NCI-H524 treated with DMSO at 0.1 percent for 48 hours (cell line): ENCODE measurements at regions not wholly inside any gene's neighbourhood (a gene's known extent, or its start where the extent isn't known, plus 50 kb on each side); places are given as distances from the start of the nearest gene placed in this dataset.
"Not testable (repeated sequence)": the region's sequence is repeated elsewhere in the genome, so short reads cannot be mapped to it uniquely, and the experiment has no call there.

Experiments
- DNase-seq: peaks from one replicate; lab custom pipeline; 2025; lab: John Stamatoyannopoulos, UW

DNA sequence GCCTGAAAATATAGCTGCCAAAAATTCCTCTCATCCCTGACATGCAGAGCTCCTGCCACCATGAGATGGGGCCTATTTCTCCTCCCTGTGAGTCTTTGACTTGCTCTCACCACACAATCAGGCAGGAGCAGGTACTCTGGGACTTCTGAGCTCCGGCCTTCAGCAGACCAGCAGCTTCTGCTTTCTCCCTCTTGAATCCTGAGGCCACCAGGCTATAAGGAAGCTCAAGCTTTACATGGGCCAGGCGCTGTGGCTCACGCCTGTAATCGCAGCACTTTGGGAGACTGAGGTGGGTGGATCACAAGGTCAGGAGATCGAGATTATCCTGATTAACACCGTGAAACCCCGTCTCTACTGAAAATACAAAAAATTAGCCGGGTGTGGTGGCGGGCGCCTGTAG is 238.7 kb upstream of the RREB1 start:
- no peak for DNase-seq

DNA sequence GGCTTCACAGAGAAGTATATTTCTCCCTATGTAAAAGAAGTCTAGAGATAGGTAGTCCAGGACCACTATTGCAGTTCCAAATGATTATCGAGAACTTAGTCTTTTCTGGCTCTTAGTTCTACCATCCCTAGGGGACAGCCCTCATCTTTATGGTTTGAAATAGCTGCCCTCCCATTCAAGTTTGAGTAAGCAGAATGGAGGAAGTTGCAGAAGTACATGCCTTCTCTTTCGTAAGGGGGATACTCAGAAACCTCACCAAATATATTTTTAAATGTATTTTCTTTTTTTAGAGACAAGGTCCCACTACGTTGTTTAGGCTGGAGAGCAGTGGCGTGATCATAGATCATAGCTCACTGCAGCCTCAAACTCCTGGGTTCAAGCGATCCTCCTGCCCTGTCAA is 236.8 kb upstream of the RREB1 start:
- no peak for DNase-seq

DNA sequence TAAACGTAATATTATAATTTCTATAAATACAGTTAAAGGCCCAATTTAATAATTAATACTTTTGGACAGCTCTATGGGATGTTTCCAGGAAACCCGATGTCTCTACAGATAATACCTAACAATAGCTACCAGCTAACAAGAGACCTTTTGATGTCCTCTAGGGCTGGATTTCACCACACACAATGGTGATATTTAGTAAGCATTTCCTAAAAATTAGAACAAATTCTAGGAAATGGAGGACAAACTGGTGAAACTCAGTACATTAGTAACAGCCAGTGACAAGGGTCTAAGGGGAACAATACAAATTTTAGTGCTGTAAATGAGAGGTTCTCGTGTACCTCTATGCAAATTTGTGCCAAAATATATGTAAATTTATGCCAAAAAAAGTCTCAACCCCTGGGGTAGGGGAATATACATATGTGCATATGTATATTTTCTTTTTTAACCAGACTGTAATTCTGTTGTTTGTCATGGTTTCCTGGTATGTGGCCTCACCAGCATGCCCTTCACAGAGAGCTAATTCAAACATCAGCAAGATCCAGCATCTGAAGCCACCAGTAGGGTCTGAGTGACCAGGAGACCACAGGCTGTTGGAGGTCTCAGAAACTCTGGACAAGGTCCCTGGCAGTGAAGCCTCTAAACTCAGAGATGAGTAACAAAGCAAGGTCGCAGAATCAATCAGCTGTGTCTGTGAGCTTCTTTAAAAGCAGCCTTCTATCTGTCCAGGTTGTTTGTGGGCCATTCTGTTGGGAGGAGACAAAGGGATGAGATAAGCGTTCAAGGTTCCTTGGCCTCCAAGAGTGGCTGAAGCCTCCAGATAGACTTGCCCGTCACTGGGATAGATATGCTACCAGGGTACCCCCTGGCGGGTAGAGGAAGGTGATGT is 235.1 kb upstream of the RREB1 start:
- DNase-seq: no peak

DNA sequence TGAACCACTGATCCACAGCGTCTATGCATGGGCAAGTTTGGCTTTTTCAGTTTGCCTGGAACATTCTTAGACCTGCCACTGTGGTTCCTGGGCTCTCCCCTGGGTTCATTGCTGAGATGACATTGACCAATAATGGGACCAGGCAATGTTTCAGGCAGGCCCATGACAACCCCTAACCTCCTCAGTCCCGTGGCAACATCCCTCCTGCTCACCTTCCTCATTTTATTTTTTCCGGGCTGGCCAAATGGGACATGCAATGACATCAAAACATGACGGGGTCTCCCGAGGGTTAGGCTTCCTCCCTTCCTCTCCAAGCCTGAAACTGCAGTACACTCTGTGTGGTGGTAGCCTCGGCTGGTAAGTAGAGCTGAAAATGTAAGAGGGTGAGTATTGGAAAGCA is 234.0 kb upstream of the RREB1 start:
- DNase-seq: no peak

DNA sequence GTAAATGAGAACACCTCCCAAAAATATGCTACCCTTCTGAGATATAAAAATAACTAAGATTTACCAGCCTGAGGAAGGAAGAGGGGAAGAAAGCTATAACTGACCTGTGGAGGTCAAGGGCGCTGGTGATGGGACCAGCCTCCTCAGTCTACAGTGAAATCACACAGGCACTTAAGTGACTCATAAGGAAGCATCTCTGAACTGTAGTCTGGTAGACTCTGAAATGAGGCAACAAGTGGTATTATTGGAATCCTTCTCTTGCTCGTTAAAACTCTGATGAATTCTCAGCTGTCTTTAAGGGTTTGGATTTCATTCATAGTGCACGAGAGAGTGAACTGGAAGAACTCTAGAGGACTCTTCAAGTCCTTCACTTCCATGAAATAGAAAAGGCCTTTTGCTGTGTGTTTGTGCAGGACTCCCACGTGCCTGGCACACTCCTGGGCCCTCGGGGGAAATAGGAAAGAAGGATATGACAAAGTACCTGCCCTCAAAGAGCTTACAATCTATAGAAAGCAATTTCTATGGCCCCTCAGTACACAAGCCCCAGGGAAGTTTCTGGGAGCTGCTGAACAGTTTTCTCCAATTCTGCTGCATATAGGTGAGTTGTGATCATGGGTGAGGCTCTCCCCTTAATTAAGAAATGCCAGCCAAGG is 231.8 kb upstream of the RREB1 start:
- DNase-seq: no peak

DNA sequence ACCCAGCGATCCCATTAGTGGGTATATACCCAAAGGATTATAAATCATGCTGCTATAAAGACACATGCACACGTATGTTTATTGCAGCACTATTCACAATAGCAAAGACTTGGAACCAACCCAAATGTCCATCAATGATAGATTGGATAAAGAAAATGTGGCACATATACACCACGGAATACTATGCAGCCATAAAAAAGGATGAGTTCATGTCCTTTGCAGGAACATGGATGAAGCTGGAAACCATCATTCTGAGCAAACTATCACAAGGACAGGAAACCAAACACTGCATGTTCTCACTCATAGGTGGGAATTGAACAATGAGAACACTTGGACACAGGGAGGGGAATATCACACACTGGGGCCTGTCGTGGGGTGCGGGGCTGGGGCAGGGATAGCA is 230.0 kb upstream of the RREB1 start:
- DNase-seq: not testable (repeated sequence)

DNA sequence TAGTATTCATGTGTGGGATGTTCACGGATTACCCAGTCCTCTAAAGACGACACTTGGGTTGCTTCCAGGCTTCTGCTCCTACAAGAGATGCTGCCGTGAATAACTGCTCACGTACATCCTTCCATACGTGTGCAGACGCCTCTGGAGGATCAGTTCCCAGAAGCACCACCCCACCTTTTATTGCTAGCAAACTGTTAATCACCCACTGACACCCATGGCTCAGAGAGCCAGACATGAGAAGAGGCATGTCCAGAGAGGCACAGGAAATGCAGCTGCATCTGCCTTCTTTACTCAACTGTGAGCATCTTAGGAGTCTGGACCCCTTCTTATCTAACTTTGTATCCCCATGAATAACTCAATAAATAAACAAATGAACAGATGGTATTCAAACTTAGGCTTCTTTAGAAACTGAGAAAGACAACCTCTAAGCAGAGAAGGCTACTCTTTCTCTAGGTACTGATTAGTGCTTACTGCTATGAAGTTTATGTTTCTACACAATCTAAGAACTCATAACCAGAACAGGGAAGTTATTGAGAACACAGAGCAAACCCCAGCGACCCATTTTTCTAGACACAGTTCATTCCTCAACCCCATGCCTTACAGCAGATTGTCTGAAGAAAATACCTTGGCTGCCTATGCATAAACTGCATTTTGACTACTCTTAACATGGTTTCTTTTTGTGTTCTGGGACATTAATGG is 228.7 kb upstream of the RREB1 start:
- DNase-seq: no peak

DNA sequence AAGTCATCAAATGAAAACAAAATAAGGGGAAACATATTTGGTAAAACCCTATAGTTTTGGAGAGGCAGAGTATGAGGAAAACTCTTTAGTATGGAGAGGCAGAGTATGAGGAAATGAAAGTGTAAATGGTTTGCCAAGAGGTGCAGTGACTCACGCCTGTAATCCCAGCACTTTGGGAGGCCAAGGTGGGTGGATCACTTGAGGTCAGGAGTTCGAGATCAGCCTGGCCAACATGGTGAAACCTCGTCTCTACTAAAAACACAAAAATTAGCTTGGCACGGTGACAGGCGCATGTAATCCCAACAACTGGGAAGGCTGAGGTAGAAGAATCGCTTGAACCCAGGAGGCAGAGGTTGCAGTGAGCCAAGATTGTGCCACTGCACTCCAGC is 228.2 kb upstream of the RREB1 start:
- not testable (repeated sequence) for DNase-seq

DNA sequence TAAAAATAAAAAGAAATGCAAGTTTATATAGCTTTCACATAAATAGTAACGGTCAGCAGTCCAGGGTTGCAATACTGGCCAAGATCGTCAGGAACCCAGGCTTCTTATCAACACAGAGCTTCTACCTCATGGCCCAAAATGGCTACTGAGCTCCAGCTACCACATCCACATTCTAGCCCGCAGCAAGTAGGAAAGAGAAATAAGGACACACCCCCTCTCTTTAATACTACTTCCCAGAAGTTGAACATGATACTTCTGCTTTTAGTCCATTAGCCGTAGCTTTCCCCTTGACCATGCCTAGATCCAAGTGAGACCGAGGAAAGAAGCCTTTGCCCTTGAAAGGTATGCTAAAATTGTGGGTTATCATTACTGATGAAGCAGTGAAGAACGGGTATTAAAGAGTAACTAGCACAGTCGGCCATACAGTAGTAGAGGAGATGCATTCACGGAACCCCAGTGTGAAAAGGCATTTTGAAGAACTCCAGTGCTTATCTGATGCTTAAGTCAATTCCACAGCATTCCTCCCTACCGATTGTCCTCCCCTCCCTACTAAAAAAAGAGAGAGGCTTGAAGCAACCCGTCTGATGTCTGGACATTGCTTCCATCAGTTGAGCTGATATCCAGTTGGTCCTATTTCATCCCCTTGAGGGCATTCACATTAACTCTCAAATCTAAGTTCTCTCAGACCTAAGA is 226.9 kb upstream of the RREB1 start:
- DNase-seq: no peak

DNA sequence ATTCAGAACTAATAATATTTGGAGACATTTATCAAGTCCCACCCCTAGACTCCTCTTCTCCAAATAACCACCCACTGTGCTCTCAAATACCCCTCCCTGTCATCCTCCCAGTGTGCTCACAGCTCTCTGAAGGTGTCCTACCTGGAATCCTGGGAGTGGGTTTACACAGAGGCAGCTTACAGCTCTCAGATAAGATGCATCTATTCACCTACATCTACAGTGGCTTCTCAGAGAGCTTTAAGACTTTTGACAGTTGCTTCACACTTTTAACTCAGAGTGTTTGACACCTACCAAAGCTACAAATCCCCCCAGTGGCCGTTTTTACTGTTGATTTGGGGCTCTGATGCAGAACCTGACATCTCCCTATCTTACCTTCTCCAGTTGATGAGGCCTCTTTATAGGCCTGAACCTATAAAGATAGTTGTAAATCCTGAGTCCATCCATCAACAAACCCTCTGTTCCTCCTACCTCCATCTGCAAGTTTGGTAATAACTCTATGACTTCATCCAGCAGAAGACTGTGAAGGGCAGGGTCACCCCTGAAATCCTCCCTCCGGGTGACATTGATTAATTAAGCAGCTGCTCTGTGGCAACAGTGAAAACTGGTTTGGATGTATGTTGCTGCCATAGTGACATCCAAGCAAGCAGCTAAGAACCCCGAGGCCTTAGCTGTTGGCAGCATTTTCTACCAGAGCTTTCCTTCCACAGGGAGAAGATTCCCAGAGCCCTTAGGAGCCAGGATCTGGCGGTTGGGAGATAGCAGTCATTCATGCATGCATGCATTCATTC is 226.1 kb upstream of the RREB1 start:
- no peak for DNase-seq

DNA sequence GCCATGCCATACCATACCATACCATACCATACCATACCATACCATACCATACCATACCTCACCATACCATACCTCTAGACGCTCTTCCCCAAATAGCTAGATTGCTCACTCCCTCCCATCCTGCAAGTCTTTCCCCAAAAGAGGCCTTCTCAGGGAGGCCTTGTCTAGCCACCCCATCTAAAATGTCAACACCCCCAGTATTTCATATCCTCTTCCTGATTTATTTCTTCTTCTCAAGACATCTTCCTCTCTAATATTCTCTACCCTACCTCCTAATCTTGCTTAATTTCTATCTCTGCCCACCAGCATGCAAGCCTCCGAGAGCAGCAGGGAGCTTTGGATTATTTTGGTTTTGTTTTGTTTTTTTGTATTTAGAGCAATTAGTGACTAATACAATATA is 225.2 kb upstream of the RREB1 start:
- no peak for DNase-seq

DNA sequence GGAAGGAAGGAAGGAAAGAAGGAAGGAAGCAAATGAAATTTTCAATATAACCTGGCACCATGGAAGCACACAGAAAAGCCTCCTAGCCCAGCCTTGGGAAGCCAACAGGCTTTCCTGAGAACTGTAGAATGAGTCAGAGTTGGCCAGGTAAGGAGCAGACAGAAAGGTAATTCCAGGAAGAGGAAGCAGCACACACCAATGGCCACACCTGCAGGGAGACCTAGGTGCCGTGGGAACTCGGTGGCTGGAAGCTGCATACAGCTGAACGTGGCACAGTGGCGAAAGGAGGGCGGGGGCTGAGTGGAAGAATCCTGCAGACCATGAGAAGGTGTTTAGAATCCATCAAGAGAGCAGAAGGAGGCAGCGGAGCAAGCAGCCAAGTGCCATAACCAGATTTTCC is 224.8 kb upstream of the RREB1 start:
- no peak for DNase-seq

DNA sequence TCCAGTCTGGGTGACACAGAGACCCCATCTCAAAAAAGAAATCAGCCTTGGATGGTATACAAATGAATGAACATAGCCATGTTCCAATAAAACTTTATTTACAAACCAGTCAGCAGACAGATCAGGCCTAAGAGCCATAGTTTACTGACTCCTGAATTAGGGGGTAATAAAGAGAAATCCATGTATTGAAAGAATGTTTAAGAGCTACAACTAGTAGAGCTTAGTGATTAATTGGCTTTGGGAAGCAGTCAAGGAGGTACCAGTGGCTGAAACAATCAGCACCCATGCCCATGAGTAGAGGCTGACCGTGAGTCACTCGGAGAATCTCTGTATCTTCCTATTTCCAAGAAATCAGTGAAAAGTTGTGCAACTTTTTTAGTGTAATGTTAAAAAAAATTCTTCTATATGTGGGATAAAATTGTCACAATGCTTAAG is 223.6 kb upstream of the RREB1 start:
- DNase-seq: no peak

DNA sequence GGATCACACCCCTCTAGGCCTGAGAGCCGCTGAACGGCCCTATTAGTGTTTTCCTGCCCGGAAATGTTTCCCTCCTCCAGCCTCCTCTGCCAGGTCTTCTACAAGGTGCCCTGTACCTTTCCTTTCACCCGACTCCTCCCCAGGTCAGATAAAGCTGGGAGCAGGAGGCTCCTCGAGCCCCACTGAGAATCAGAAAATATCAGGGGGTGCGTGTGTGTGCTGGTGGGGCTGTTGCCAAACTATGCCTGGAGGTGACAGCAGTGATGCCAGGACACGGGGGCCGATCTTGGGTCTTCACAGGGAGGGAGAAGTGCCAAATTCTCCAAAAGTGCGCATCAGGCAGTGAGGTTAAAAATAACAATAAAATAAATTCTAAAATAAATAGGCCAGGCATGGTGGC is 222.8 kb upstream of the RREB1 start:
- DNase-seq: no peak

DNA sequence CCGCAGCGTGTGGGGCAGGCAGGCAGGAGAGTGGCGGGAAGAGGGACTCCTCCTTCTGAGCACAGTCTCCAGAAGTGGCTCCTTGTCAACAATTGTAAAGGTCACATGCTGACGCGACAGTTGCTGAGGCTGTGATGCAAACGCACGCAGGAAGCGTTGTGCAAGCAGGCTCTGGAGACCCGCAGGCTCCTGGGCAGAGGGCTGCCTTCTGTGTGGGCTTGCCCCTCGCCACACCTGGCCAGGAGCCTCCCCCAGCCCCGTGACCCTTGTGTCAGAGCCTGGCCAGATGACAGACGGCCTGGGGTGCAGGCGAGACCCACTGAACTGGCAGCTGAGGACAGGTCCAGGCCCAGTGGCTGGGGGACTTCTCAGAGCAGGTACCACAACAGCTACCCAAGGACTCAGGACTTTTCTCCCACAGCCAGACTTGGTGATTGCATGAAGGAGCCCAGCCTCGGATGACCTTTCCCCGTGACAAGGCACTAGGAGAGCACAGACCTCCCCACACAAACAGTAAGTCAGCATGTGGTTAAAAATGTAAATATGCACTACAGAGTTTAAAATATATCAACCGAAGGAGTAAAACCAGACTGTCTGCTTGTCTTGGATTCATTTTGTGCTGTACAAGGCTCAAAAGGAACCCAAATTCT is 222.1 kb upstream of the RREB1 start:
- DNase-seq: no peak

DNA sequence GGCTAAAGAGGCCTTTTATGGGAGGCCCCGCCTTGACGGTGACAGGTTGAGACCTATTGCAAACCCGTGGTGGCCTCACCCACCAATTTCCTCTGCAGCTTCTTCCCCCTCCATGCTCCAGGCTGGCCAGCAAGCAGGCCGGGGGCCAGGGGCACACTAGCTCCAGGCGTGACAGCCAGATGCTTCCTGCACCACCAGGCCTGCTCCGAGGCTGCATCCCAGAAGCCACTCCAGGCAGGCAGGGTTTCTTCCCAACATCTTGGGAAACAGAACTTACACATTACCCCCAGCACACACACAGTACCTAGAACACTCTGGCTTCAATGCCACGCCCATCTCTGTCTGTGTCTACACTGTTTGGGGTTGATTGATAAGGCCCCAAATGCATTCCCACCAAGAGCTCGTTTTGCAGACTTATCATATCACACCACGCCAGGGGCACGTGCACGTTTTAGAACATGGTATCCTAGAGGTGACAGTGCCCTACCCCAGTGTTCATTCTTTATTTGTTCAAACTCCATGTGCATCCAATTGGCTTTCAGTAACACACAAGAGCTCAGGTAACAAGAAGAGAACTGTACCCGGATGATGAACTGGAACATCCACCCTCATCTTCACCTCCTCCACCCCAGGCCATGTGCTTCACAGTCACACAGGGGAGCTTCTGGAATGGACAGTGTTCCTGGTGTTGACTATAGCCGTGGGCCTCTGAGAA is 221.4 kb upstream of the RREB1 start:
- DNase-seq: no peak

DNA sequence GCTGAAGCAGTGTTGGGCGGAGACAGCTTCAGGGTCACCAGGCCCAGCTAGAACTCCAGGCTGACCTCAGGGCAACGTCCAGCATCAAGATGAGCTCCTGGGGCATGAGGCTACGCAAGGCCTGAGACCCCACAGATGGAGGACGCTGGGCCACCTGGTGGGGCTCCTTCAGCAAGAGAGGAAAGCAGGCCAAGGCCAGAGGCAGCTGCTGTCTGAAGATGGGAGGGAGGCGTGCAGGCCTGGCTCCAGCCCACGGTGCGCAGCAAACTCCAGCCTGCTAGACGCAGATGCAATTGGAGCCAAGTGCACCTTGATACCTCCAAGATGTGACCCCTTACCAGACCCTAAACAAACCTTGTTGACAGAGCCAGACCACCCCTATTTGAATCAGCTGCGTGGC is 220.9 kb upstream of the RREB1 start:
- DNase-seq: no peak

DNA sequence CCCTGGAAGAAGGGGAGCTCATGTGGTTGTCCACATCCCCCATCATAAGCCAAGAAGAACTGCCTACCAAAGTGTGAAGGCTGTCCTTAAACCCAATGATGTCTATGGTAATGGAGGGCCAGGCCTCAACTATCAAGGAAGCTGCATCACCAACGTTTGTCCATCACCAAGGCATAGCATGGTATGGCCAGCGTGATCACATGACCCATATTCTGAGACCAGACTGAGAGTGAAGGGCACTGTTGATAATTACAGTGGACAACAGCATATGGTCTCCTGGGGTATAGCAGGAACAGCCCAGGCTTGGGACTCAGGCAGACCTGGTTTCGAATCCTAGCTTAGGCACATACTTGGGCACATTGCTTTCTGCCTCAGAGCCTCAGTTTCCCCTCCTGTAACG is 218.2 kb upstream of the RREB1 start:
- no peak for DNase-seq

DNA sequence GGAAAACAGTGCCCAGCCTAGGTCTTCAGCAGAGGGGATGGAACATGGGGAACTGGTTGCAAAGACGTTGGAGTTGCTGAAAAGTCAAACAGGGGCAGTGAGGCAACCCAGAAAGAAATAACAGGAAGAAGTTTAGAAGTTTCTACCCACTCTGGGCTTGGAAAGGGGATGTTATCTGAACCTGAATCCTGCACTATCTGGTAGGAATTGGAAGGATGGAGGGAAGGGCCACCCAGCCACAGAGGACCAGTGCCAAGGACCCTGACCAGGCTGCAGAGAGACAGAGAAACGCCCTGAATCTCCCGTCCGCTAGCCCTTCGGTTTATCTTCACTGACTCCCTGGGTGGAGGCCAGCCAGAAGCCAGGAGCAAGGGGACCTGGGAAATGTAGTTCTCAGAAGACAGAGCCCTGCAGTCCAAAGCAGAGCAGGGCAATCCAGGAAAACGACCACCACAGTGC is 217.3 kb upstream of the RREB1 start:
- no peak for DNase-seq

DNA sequence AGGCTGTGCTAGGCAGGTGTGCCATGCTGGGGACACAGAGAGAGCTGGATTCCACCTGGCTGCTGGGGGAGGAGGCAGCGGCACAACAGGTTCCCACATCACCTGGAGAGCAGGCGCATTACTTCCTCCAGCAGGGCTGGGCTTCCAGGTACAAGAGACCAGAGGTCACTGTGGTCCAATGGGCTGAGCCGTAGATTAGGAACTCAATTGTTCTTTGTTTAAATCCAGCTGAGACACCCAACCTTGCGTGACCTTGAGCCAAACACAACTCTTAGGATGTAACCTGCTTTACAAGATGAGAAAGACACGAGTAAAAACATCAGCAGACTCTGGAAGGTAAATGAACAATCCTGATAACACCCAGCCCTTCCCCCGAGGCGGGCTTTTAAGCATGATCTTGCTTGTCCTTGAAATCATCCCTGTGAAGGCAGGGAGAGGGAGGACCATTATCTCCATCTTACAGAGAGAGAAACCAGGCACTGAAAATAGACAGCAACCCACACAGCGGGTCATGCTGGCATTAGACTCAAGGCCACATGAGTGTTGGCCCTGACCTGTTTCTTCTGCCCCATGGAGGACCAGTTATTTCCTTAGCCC is 216.5 kb upstream of the RREB1 start:
- no peak for DNase-seq
